Stomach (tissue), 4 donors: ENCODE measurements at regions not wholly inside any gene's neighbourhood (a gene's known extent, or its start where the extent isn't known, plus 50 kb on each side); places are given as distances from the start of the nearest gene placed in this dataset.

ENCODE experiments used
- CTCF ChIP-seq, 7 experiments: fragments of 450-650 bp in 4 of 7; fragments of 200-600 bp in 3 of 7; sonication (generic) in 3 of 7; IDR thresholded peaks; one replicate each; pipeline ENCODE4 v1.5.1; 2016 to 2019; ENCODE audit warnings: antibody characterized with exemption in 7 of 7, control low read depth in 2 of 7, mild to moderate bottlenecking in 1 of 7
- EP300 ChIP-seq: sonication (generic); formaldehyde crosslinking; IDR thresholded peaks from one replicate; pipeline ENCODE4 v1.6.1; 2017; ENCODE audit warnings: antibody characterized with exemption
- POLR2A ChIP-seq, 4 donors: fragments of 450-650 bp; IDR thresholded peaks; one replicate each; pipeline ENCODE4 v1.6.1; 2016; ENCODE audit warnings: antibody characterized with exemption in 4 of 4, control low read depth in 2 of 4, mild to moderate bottlenecking in 1 of 4, moderate library complexity in 1 of 4
- POLR2AphosphoS5 ChIP-seq, 3 donors: sonication (generic); formaldehyde crosslinking; IDR thresholded peaks; one replicate each; pipeline ENCODE4 v1.6.1; 2016; ENCODE audit warnings: antibody characterized with exemption in 3 of 3

- TF ChIP-seq CTCF (IDR thresholded peaks at IDR 0.05), result no peak
- TF ChIP-seq POLR2A (IDR thresholded peaks at IDR 0.05), result no peak
- no peak for TF ChIP-seq POLR2AphosphoS5 (IDR thresholded peaks at IDR 0.05)
- no peak for TF ChIP-seq EP300
Observed at GRCh38 chr2:238649936-238650518, 197.9 kb upstream of the TWIST2 start.
